C4-2B (cell line): ENCODE measurements at regions not wholly inside any gene's neighbourhood (a gene's known extent, or its start where the extent isn't known, plus 50 kb on each side); places are given as distances from the start of the nearest gene placed in this dataset.
A peak's percentile ranks its signal among the peaks of the same experiment; 100 is the strongest.

Experiments used
- H3K27ac ChIP-seq: fragments of 450-650 bp; 2 replicates; pipeline ENCODE4 v1.5.1; 2017
- CTCF ChIP-seq: fragments of 450-650 bp; conservative IDR thresholded peaks from 2 replicates; pipeline ENCODE4 v1.5.1; 2017; ENCODE audit warnings: mild to moderate bottlenecking
- ZFX ChIP-seq: fragments of 450-650 bp; IDR thresholded peaks from 2 replicates; pipeline ENCODE4 v1.6.1; 2017

- H3K27ac ChIP-seq: no peak overlapping the region
- TF ChIP-seq CTCF (no peak), ZFX (no peak)
These were observed 731.0 kb downstream of the PRELID2 start for GRCh38 chr5:145104106-145104505.

- TF ChIP-seq ZFX (no peak), CTCF (peak; percentile 67)
- no peak overlapping the region for H3K27ac ChIP-seq
These were observed 733.9 kb downstream of the PRELID2 start for GRCh38 chr5:145101246-145101645.

GRCh38 chr5:145090115-145090514 lies 745.0 kb downstream of the PRELID2 start:
- TF ChIP-seq ZFX (no peak), CTCF (no peak)

GRCh38 chr5:145084834-145085233 lies 750.3 kb downstream of the PRELID2 start:
- TF ChIP-seq CTCF (no peak), ZFX (no peak)
- H3K27ac ChIP-seq: no peak overlapping the region

More at GRCh38 chr5:145090115-145090514, 745.0 kb downstream of the PRELID2 start:
- H3K27ac ChIP-seq: no peak overlapping the region

GRCh38 chr5:145077028-145077427 lies 758.1 kb downstream of the PRELID2 start:
- TF ChIP-seq ZFX (no peak), CTCF (no peak)
- no peak overlapping the region for H3K27ac ChIP-seq

GRCh38 chr5:145076040-145076439 lies 759.1 kb downstream of the PRELID2 start:
- TF ChIP-seq CTCF (no peak), ZFX (no peak)
- no peak overlapping the region for H3K27ac ChIP-seq

GRCh38 chr5:145072889-145073288 lies 762.3 kb downstream of the PRELID2 start:
- H3K27ac ChIP-seq: no peak overlapping the region
- no peak for TF ChIP-seq ZFX
- TF ChIP-seq CTCF: no peak
